OCI-LY7 (cell line): ENCODE measurements at regions not wholly inside any gene's neighbourhood (a gene's known extent, or its start where the extent isn't known, plus 50 kb on each side); places are given as distances from the start of the nearest gene placed in this dataset.

Experiments used
- BruUV-seq: library from RNA; stranded (reverse); fragments of 400-500 nt; replicated peaks from 2 replicates; lab custom pipeline; 2021; lab: Mats Ljungman, UMichigan
- CTCF ChIA-PET: fragments of 300-600 bp; sonication (Branson Sonifier 250); formaldehyde crosslinking; loops from one replicate; lab custom pipeline; 2022; ENCODE audit warnings: antibody characterized with exemption; ENCODE audit not compliant: unreplicated experiment; lab: Charles Lee
- POLR2A ChIA-PET: fragments of 300-600 bp; sonication (Branson Sonifier 250); formaldehyde crosslinking; loops from one replicate; lab custom pipeline; 2022; ENCODE audit warnings: antibody characterized with exemption; lab: Charles Lee
- DNase-seq: peaks from one replicate; pipeline ENCODE4 v3.0.0-alpha.2; 2015; ENCODE audit warnings: low spot score
- H2AFZ ChIP-seq: fragments of 200-600 bp; sonication (generic), shearing (Covaris generic); 2 replicates; pipeline ENCODE4 v1.6.1; 2014; ENCODE audit warnings: mild to moderate bottlenecking, antibody characterized with exemption, low read length, moderate library complexity
- H3K27ac ChIP-seq: fragments of 200-600 bp; sonication (generic); 2 replicates; pipeline ENCODE4 v1.5.1; 2014; ENCODE audit warnings: mixed run types, low read depth, mild to moderate bottlenecking, moderate library complexity, low read length, inconsistent platforms; ENCODE audit not compliant: poor library complexity, severe bottlenecking
- H3K36me3 ChIP-seq: fragments of 200-600 bp; sonication (generic); 2 replicates; pipeline ENCODE4 v1.6.1; 2014; ENCODE audit warnings: mild to moderate bottlenecking, antibody characterized with exemption, low read length, moderate library complexity, mixed read lengths; ENCODE audit not compliant: insufficient read depth
- H3K4me1 ChIP-seq: fragments of 200-600 bp; sonication (generic); 2 replicates; pipeline ENCODE4 v1.5.1; 2014; ENCODE audit warnings: mild to moderate bottlenecking, low read length; ENCODE audit not compliant: insufficient read depth, poor library complexity, severe bottlenecking
- H3K4me2 ChIP-seq: fragments of 200-600 bp; sonication (generic); 2 replicates; pipeline ENCODE4 v1.6.1; 2014; ENCODE audit warnings: mild to moderate bottlenecking, low read length
- H3K4me3 ChIP-seq: fragments of 200-600 bp; sonication (generic); 2 replicates; pipeline ENCODE4 v1.5.1; 2014; ENCODE audit warnings: mild to moderate bottlenecking, low read depth, low read length; ENCODE audit not compliant: poor library complexity, severe bottlenecking
- H3K79me2 ChIP-seq: fragments of 200-600 bp; sonication (generic); 2 replicates; pipeline ENCODE4 v1.6.1; 2016; ENCODE audit warnings: low read depth, mild to moderate bottlenecking, low read length, moderate library complexity, mixed read lengths; ENCODE audit not compliant: insufficient read depth
- H3K9me2 ChIP-seq: fragments of 200-600 bp; sonication (generic); 2 replicates; pipeline ENCODE4 v1.6.1; 2016; ENCODE audit warnings: mild to moderate bottlenecking, low read length, mixed read lengths; ENCODE audit not compliant: insufficient read depth
- H3K9me3 ChIP-seq: fragments of 200-600 bp; sonication (generic); 2 replicates; pipeline ENCODE4 v1.6.1; 2014; ENCODE audit warnings: mild to moderate bottlenecking, mixed run types, low read length, mixed read lengths
- H4K20me1 ChIP-seq: fragments of 200-600 bp; sonication (generic); 2 replicates; pipeline ENCODE4 v1.6.1; 2014; ENCODE audit warnings: mild to moderate bottlenecking, antibody characterized with exemption, low read length, moderate library complexity, mixed read lengths; ENCODE audit not compliant: insufficient read depth
- CTCF ChIP-seq: fragments of 200-600 bp; sonication (generic); conservative IDR thresholded peaks from 2 replicates; pipeline ENCODE4 v1.5.1; 2014; ENCODE audit warnings: mild to moderate bottlenecking, antibody characterized with exemption, low read length, moderate library complexity, mixed read lengths
- EZH2phosphoT487 ChIP-seq: fragments of 200-600 bp; sonication (generic); IDR thresholded peaks from 2 replicates; pipeline ENCODE4 v1.6.1; 2018; ENCODE audit warnings: low read depth, borderline replicate concordance, mild to moderate bottlenecking, mixed run types, antibody characterized with exemption, low read length, moderate library complexity, mixed read lengths
- intact Hi-C: fragments of 100-400 bp; cut with micrococcal nuclease; formaldehyde crosslinking; loops from one replicate; pipeline ENCODE4 v1.10.0; 2022; ENCODE audit not compliant: unreplicated experiment

DNA sequence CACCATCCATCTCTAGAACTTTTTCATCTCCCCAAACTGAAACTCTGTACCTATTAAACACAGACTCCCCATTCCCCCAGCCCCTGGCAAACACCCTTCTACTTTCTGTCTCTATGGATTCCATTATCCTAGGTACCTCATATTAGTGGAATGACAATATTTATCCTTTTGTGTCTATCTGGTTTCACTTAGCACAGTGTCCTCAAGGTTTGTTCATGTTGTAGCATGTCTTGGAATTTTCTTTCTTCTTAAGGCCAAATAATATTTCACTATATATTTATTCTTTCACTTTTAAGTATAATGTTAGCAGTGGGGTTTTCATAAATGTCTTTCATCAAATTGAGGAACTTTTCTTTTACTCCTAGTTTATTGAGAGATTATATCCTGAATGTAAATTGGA lies 56.8 kb upstream of the DSP start:
- no peaks in the 10 kb centered on the region for H3K36me3 ChIP-seq
- no peaks in the 10 kb centered on the region for H3K9me2 ChIP-seq
- H4K20me1 ChIP-seq: no peaks in the 10 kb centered on the region
- no peaks in the 10 kb centered on the region for H3K9me3 ChIP-seq
- ChIA-PET CTCF (no interaction called here), POLR2A (no interaction called here)
- no peak overlapping the region for H2AFZ ChIP-seq
- H3K4me2 ChIP-seq: no peak overlapping the region
- intact Hi-C loops: no loop called here
- H3K4me3 ChIP-seq: no peak overlapping the region
- no peak overlapping the region for H3K27ac ChIP-seq
- no peaks in the 10 kb centered on the region for H3K79me2 ChIP-seq
- no peaks in the 10 kb centered on the region for H3K4me1 ChIP-seq
- TF ChIP-seq CTCF (no peak), EZH2phosphoT487 (no peak)
- BruUV-seq: no TSS peak
- DNase-seq: no peak

DNA sequence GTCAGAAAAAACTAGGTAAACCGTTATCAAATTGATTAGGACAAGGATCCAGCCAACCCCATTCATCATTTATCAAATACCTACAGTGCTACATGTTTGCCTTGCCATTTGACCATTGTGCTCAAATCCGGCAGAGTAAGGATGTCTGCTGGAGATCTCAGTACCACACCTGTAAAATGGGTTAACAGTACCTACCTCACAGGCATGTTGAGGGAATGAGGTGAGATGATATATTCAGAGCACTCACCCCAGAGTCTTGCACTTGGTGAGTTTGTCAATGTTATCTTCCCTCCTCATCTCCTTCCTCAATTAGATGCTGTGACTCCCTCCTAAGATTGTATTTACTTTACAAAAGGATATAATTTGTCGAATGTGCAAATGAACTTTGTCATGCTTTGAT lies 54.5 kb upstream of the DSP start:
- no peaks in the 10 kb centered on the region for H3K36me3 ChIP-seq
- intact Hi-C loops: no loop called here
- BruUV-seq: no TSS peak
- no peak overlapping the region for H2AFZ ChIP-seq
- no peak for DNase-seq
- H3K4me3 ChIP-seq: no peak overlapping the region
- H3K4me1 ChIP-seq: no peaks in the 10 kb centered on the region
- no peak for TF ChIP-seq CTCF
- TF ChIP-seq EZH2phosphoT487: no peak
- ChIA-PET CTCF (no interaction called here), POLR2A (no interaction called here)
- no peaks in the 10 kb centered on the region for H3K9me2 ChIP-seq
- H3K9me3 ChIP-seq: no peaks in the 10 kb centered on the region
- H4K20me1 ChIP-seq: no peaks in the 10 kb centered on the region
- no peak overlapping the region for H3K4me2 ChIP-seq
- H3K27ac ChIP-seq: no peak overlapping the region
- no peaks in the 10 kb centered on the region for H3K79me2 ChIP-seq

GRCh38 chr6:7488494-7488893 lies 53.0 kb upstream of the DSP start:
- Histone ChIP-seq H3K9me3 (no peaks in the 10 kb centered on the region), H4K20me1 (no peaks in the 10 kb centered on the region), H3K36me3 (no peaks in the 10 kb centered on the region), H2AFZ (no peak overlapping the region), H3K27ac (no peak overlapping the region), H3K4me2 (no peak overlapping the region), H3K4me1 (no peaks in the 10 kb centered on the region), H3K79me2 (no peaks in the 10 kb centered on the region), H3K9me2 (no peaks in the 10 kb centered on the region), H3K4me3 (no peak overlapping the region)
- no peak for TF ChIP-seq EZH2phosphoT487
- no peak for TF ChIP-seq CTCF
- ChIA-PET CTCF (no interaction called here), POLR2A (no interaction called here)
- no peak for DNase-seq
- no TSS peak for BruUV-seq
- intact Hi-C loops: no loop called here
